Keratinocyte (primary cell): ENCODE measurements at regions not wholly inside any gene's neighbourhood (a gene's known extent, or its start where the extent isn't known, plus 50 kb on each side); places are given as distances from the start of the nearest gene placed in this dataset.

Experiments used
- DNase-seq: peaks from one replicate; pipeline ENCODE4 v3.0.0-alpha.2; 2011; ENCODE audit warnings: low read depth, missing footprints, low spot score
- FAIRE-seq: peaks from 2 replicates; lab custom pipeline; 2011; peaks lifted over from hg19 to GRCh38; lab: Jason Lieb, UNC
- H2AFZ ChIP-seq: 2 replicates; pipeline ENCODE4 v1.6.0; 2012; ENCODE audit warnings: low read length, control low read depth, inconsistent platforms; ENCODE audit not compliant: control insufficient read depth
- H3K27ac ChIP-seq: 2 replicates; pipeline ENCODE4 v1.5.1; 2011; ENCODE audit warnings: low read length; ENCODE audit not compliant: control insufficient read depth, insufficient read depth
- H3K27me3 ChIP-seq: 3 replicates; pipeline ENCODE4 v1.6.0; 2011; ENCODE audit warnings: low read length; ENCODE audit not compliant: control insufficient read depth, insufficient read depth; ENCODE audit errors: extremely low read depth
- H3K36me3 ChIP-seq, 2 experiments: 2 replicates in 1 of 2; 3 replicates in 1 of 2; pipeline ENCODE4 v1.5.1; 2011; ENCODE audit warnings: low read length in 2 of 2, mild to moderate bottlenecking in 1 of 2; ENCODE audit not compliant: control insufficient read depth in 2 of 2, insufficient read depth in 2 of 2; ENCODE audit errors: extremely low read depth in 1 of 2
- H3K4me1 ChIP-seq: 3 replicates; pipeline ENCODE4 v1.5.1; 2011; ENCODE audit warnings: low read length; ENCODE audit not compliant: control insufficient read depth, insufficient read depth; ENCODE audit errors: extremely low read depth
- H3K4me2 ChIP-seq: 3 replicates; pipeline ENCODE4 v1.6.0; 2011; ENCODE audit warnings: low read depth, low read length; ENCODE audit not compliant: control insufficient read depth, insufficient read depth; ENCODE audit errors: extremely low read depth
- H3K4me3 ChIP-seq, 3 experiments: fragments of 200-600 bp in 1 of 3; sonication (generic) in 1 of 3; 2 replicates in 2 of 3; 3 replicates in 1 of 3; pipeline ENCODE4 v1.5.1; 2011 to 2016; ENCODE audit warnings: low read length in 3 of 3, mild to moderate bottlenecking in 3 of 3, control low read depth in 2 of 3, inconsistent platforms in 1 of 3, low read depth in 1 of 3, mixed read lengths in 1 of 3, mixed run types in 1 of 3, moderate library complexity in 1 of 3; ENCODE audit not compliant: control insufficient read depth in 2 of 3, insufficient read depth in 2 of 3; ENCODE audit errors: extremely low read depth in 1 of 3
- H3K79me2 ChIP-seq: 2 replicates; pipeline ENCODE4 v1.6.0; 2012; ENCODE audit warnings: low read length; ENCODE audit not compliant: control insufficient read depth, insufficient read depth
- H3K9ac ChIP-seq: 3 replicates; pipeline ENCODE4 v1.6.0; 2011; ENCODE audit warnings: low read length; ENCODE audit not compliant: control insufficient read depth, insufficient read depth; ENCODE audit errors: extremely low read depth
- H3K9me1 ChIP-seq: 3 replicates; pipeline ENCODE4 v1.6.0; 2011; ENCODE audit warnings: low read length; ENCODE audit not compliant: control insufficient read depth, insufficient read depth; ENCODE audit errors: extremely low read depth
- H3K9me3 ChIP-seq: 2 replicates; pipeline ENCODE4 v1.5.1; 2012; ENCODE audit warnings: low read depth, low read length; ENCODE audit not compliant: control insufficient read depth
- H4K20me1 ChIP-seq: 3 replicates; pipeline ENCODE4 v1.6.0; 2011; ENCODE audit warnings: low read length; ENCODE audit not compliant: control insufficient read depth, insufficient read depth; ENCODE audit errors: extremely low read depth
- EZH2 ChIP-seq: IDR thresholded peaks from one replicate; pipeline ENCODE4 v1.6.1; 2012; ENCODE audit warnings: inconsistent platforms, mild to moderate bottlenecking, low read length, moderate library complexity
- dilution Hi-C: fragments of 300-500 bp; cut with MboI; formaldehyde crosslinking; loops from one replicate; pipeline ENCODE4 v1.7.0; 2020; ENCODE audit warnings: low sequenced_read_pairs; ENCODE audit not compliant: extremely low pct_ligation_motif_present
- TF ChIP-seq, protein P1 (sequence below), 3 experiments: IDR thresholded peaks in 1 of 3; conservative IDR thresholded peaks in 1 of 3; optimal IDR thresholded peaks in 1 of 3; 2 replicates in 2 of 3; 3 replicates in 1 of 3; pipeline versions ENCODE3 to v1.5.1; 2011; ENCODE audit warnings: low read length in 3 of 3, mild to moderate bottlenecking in 3 of 3, moderate library complexity in 2 of 3, control low read depth in 1 of 3, inconsistent platforms in 1 of 3; ENCODE audit not compliant: insufficient read depth in 2 of 3; ENCODE audit errors: extremely low read depth in 1 of 3

DNA sequence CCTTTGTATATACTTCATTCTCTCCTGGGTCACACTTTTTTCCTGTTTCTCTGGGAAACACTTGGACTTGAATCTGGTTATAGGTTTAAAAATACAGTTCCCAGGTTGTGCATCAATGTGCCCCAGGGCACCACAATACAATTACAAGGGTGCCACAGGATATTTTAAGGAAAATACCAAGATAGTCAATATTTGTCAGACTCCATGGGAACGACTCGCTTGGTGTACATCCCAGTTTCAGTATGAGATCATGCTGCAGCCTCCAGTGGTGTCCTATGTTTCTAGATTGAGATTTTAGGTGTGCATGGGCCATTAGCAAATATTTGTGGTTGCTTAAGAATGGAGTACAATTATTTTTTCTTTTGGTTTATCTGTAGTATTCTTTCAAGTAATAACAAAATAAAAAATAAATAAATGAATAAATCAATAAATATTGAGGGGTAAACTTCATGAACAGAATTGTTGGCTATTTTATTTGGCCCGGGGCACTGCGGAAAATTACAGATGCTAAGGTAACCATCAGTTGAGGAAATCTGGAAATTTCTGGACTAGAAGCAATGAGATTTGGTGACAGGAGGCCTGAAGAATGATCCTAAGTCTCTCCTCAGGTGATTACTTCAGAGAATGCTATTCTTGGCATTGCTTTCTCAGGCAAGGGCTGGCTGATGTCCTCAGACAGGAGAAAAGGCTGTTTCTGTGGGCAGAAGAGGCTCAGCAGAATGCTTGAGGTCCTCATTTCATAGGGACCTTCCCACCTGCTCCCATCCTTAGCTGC lies 649.3 kb upstream of the SOX11 start:
- no peaks in the 10 kb centered on the region for H3K79me2 ChIP-seq
- H3K9ac ChIP-seq = no peak overlapping the region
- no peaks in the 10 kb centered on the region for H4K20me1 ChIP-seq
- no peaks in the 10 kb centered on the region for H3K9me3 ChIP-seq
- no peaks in the 10 kb centered on the region for H3K4me1 ChIP-seq
- no peaks in the 10 kb centered on the region for H3K36me3 ChIP-seq
- H3K27ac ChIP-seq = no peak overlapping the region
- H3K4me3 ChIP-seq = no peak overlapping the region
- no peak overlapping the region for H3K4me2 ChIP-seq
- TF ChIP-seq, protein P1, sequence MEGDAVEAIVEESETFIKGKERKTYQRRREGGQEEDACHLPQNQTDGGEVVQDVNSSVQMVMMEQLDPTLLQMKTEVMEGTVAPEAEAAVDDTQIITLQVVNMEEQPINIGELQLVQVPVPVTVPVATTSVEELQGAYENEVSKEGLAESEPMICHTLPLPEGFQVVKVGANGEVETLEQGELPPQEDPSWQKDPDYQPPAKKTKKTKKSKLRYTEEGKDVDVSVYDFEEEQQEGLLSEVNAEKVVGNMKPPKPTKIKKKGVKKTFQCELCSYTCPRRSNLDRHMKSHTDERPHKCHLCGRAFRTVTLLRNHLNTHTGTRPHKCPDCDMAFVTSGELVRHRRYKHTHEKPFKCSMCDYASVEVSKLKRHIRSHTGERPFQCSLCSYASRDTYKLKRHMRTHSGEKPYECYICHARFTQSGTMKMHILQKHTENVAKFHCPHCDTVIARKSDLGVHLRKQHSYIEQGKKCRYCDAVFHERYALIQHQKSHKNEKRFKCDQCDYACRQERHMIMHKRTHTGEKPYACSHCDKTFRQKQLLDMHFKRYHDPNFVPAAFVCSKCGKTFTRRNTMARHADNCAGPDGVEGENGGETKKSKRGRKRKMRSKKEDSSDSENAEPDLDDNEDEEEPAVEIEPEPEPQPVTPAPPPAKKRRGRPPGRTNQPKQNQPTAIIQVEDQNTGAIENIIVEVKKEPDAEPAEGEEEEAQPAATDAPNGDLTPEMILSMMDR (optimal IDR thresholded peaks at IDR 0.05 in 1 of 3, IDR thresholded peaks at IDR 0.05 in 1 of 3, conservative IDR thresholded peaks at IDR 0.05 in 1 of 3; ENCODE audit: extremely low read depth in 1 of 3, insufficient read depth in 2 of 3, low read length in 3 of 3) = no peak
- no peak for TF ChIP-seq EZH2
- H2AFZ ChIP-seq = no peak overlapping the region
- DNase-seq = no peak
- dilution Hi-C loops = no loop called here
- FAIRE-seq = no peak
- H3K27me3 ChIP-seq = no peaks in the 10 kb centered on the region
- no peaks in the 10 kb centered on the region for H3K9me1 ChIP-seq

DNA sequence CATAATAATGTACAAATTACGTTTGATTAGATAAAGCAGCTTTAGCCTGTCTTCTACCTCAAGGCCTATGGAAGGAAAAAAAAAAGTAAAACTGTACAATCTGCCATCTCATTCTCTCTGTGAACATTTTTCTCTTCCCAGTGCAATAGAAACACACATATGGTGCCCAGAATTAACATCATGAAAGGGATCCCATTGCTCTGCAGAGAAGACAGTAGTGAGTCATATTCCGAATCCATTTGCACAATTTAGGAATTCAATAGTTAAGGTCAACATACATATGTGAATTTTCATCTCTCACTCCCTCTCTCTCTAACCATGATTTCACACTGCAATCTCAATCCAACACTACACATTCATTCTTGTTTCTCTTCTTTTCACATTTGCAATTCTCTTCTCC lies 640.9 kb upstream of the SOX11 start:
- Histone ChIP-seq H3K4me3 (no peak overlapping the region), H4K20me1 (no peaks in the 10 kb centered on the region), H3K79me2 (no peaks in the 10 kb centered on the region), H3K4me2 (no peak overlapping the region), H3K27me3 (no peaks in the 10 kb centered on the region), H2AFZ (no peak overlapping the region), H3K27ac (no peak overlapping the region), H3K4me1 (no peaks in the 10 kb centered on the region), H3K36me3 (no peaks in the 10 kb centered on the region), H3K9ac (no peak overlapping the region), H3K9me3 (no peaks in the 10 kb centered on the region), H3K9me1 (no peaks in the 10 kb centered on the region)
- no peak for DNase-seq
- dilution Hi-C loops = no loop called here
- TF ChIP-seq EZH2 = no peak
- TF ChIP-seq, protein P1 (optimal IDR thresholded peaks at IDR 0.05 in 1 of 3, IDR thresholded peaks at IDR 0.05 in 1 of 3, conservative IDR thresholded peaks at IDR 0.05 in 1 of 3; ENCODE audit: extremely low read depth in 1 of 3, insufficient read depth in 2 of 3, low read length in 3 of 3) = no peak
- FAIRE-seq = no peak
